PFSK-1 (cell line): ENCODE measurements at regions not wholly inside any gene's neighbourhood (a gene's known extent, or its start where the extent isn't known, plus 50 kb on each side); places are given as distances from the start of the nearest gene placed in this dataset.

ENCODE experiments used
- FOXP2 ChIP-seq: optimal IDR thresholded peaks from 2 replicates; pipeline ENCODE3; 2011; ENCODE audit warnings: borderline replicate concordance, control low read depth, inconsistent platforms; ENCODE audit not compliant: insufficient read depth; ENCODE audit errors: extremely low read length, extremely low read depth
- POLR2AphosphoS5 ChIP-seq: IDR thresholded peaks from 2 replicates; pipeline ENCODE4 v1.6.1; 2012; ENCODE audit warnings: low read depth, mild to moderate bottlenecking, control low read depth, low read length, moderate library complexity
- REST ChIP-seq, 2 experiments: IDR thresholded peaks; 2 replicates each; pipeline versions ENCODE4 v1.6.1 to v1.8.0; 2011 to 2012; ENCODE audit warnings: low read depth in 2 of 2, low read length in 2 of 2, control low read depth in 1 of 2, inconsistent platforms in 1 of 2, mild to moderate bottlenecking in 1 of 2, moderate library complexity in 1 of 2; ENCODE audit not compliant: insufficient read depth in 1 of 2
- SIN3A ChIP-seq: IDR thresholded peaks from 2 replicates; pipeline ENCODE4 v1.6.1; 2012; ENCODE audit warnings: mild to moderate bottlenecking, low read length, moderate library complexity, borderline replicate concordance; ENCODE audit not compliant: insufficient read depth
- TAF1 ChIP-seq: IDR thresholded peaks from 2 replicates; pipeline ENCODE4 v1.6.1; 2012; ENCODE audit warnings: low read length, control low read depth, borderline replicate concordance; ENCODE audit not compliant: insufficient read depth

GRCh38 chr7:131095346-131095745 lies 232.3 kb upstream of the MKLN1 start:
- TF ChIP-seq FOXP2 (no peak), SIN3A (no peak), TAF1 (no peak), POLR2AphosphoS5 (no peak), REST (IDR thresholded peaks at IDR 0.05; ENCODE audit: insufficient read depth in 1 of 2, low read depth in 2 of 2, low read length in 2 of 2) (no peak)

GRCh38 chr7:131096267-131096927 lies 231.3 kb upstream of the MKLN1 start:
- TF ChIP-seq TAF1 = no peak
- TF ChIP-seq POLR2AphosphoS5 = no peak
- no peak for TF ChIP-seq FOXP2
- no peak for TF ChIP-seq SIN3A
- TF ChIP-seq REST (IDR thresholded peaks at IDR 0.05; ENCODE audit: insufficient read depth in 1 of 2, low read depth in 2 of 2, low read length in 2 of 2) = no peak

- TF ChIP-seq FOXP2 (no peak), TAF1 (no peak)
These were observed 229.9 kb upstream of the MKLN1 start for GRCh38 chr7:131097662-131098376.

DNA sequence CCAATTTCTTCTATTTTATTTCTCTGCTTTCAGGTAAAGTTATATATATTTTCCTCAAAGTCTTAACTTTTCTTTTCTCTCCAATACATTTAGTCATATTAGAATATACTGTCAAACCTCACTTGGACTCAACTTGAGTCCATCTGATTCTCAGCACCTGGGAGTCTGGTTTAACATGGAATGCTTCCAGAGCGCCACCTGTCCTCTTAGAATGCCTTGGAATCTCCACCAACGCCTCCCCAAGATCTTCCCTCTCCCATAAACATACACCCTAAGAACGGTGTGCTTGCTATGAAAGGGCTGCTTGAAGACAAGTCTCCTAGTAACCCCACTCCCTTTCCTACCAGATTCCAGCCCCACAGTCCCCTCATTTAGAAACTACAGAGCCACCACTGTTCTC lies 229.1 kb upstream of the MKLN1 start:
- TF ChIP-seq FOXP2 = no peak

DNA sequence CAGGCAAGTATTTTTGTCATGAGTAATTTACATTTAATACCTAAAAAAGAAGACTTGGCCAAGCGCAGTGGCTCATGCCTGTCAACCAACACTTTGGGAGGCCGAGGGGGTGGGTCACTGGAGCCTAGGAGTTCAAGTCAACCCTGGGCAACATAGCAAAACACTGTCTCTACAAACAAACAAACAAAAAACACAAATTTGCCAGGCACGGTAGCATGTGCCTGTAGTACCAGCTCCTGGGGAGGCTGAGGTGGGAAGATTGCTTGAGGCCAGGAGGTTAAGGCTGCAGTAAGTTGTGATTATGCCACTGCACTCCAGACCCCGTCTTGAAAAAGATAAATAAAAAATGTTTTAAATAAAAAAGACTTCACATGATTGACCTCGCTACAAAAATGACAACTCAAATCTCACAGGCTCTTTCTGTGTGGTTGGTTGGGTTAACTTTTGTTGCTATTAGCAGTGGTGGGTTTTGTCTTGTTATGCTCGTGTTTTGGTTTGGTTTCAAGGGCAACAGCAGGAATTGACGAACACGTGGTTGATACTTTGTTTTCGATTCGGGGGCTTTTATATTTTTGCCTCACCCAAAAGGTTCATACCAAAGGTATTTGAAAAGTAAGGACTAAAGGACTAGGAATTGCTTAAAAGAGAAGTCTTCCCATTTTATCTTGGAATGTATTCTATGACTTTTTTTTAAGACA lies 227.2 kb upstream of the MKLN1 start:
- TF ChIP-seq FOXP2 (no peak), TAF1 (no peak), POLR2AphosphoS5 (no peak), REST (IDR thresholded peaks at IDR 0.05; ENCODE audit: insufficient read depth in 1 of 2, low read depth in 2 of 2, low read length in 2 of 2) (no peak), SIN3A (no peak)

DNA sequence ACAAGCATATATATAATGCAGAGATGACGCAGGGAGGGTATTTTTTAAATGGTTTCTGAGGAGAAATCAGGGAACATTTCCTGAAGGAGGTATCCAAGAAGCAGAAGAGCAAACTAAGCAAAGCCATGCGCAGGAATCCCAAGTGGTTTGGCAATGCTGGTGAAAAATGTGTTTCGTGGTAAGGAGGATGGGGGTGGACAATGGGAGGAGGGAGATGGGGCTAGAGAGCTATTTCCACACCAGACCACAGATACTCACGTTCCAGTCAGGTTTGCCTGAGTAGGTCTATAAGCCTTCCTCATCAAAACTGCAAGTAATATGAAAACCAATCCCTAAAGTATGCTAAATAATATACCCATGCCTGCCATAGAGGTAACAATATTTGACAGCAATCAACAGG lies 223.7 kb upstream of the MKLN1 start:
- TF ChIP-seq TAF1 (no peak), SIN3A (no peak), POLR2AphosphoS5 (no peak), FOXP2 (no peak), REST (IDR thresholded peaks at IDR 0.05; ENCODE audit: insufficient read depth in 1 of 2, low read depth in 2 of 2, low read length in 2 of 2) (no peak)
